HG03432 (cell line): ENCODE measurements at regions not wholly inside any gene's neighbourhood (a gene's known extent, or its start where the extent isn't known, plus 50 kb on each side); places are given as distances from the start of the nearest gene placed in this dataset.
A peak's percentile ranks its signal among the peaks of the same experiment; 100 is the strongest.

Source experiments
- ATAC-seq: cut with Tn5 transposase; IDR thresholded peaks from one replicate; pipeline ENCODE4 v1.9.1; 2021; ENCODE audit warnings: mild to moderate bottlenecking, moderate library complexity; ENCODE audit not compliant: unreplicated experiment

GRCh38 chr5:98576275-98576674 is 197.2 kb upstream of the RGMB start:
- no peak for ATAC-seq

- no peak for ATAC-seq
These were observed 195.0 kb upstream of the RGMB start for GRCh38 chr5:98578438-98578837.

- no peak for ATAC-seq
These were observed 192.1 kb upstream of the RGMB start for GRCh38 chr5:98581112-98581997.

GRCh38 chr5:98583586-98583985 is 189.9 kb upstream of the RGMB start:
- no peak for ATAC-seq

- ATAC-seq, result no peak
These were observed 187.7 kb upstream of the RGMB start for GRCh38 chr5:98585661-98586310.

- ATAC-seq, result no peak
These were observed 186.9 kb upstream of the RGMB start for GRCh38 chr5:98586581-98586980.

- ATAC-seq, result no peak
These were observed 186.3 kb upstream of the RGMB start for GRCh38 chr5:98587166-98587565.

GRCh38 chr5:98588215-98588614 is 185.2 kb upstream of the RGMB start:
- ATAC-seq, result no peak

- no peak for ATAC-seq
These were observed 180.0 kb upstream of the RGMB start for GRCh38 chr5:98593418-98593817.

GRCh38 chr5:98594098-98594497 is 179.4 kb upstream of the RGMB start:
- no peak for ATAC-seq

GRCh38 chr5:98599016-98599415 is 174.4 kb upstream of the RGMB start:
- no peak for ATAC-seq

- ATAC-seq, result peak; percentile 74
These were observed 170.8 kb upstream of the RGMB start for GRCh38 chr5:98602534-98603112.

- ATAC-seq, result no peak
These were observed 170.0 kb upstream of the RGMB start for GRCh38 chr5:98603456-98603855.

GRCh38 chr5:98604301-98604700 is 169.2 kb upstream of the RGMB start:
- ATAC-seq, result no peak

GRCh38 chr5:98604721-98605425 is 168.6 kb upstream of the RGMB start:
- ATAC-seq, result no peak

- no peak for ATAC-seq
These were observed 168.0 kb upstream of the RGMB start for GRCh38 chr5:98605426-98605825.

- no peak for ATAC-seq
These were observed 166.5 kb upstream of the RGMB start for GRCh38 chr5:98606961-98607360.

GRCh38 chr5:98608052-98608451 is 165.4 kb upstream of the RGMB start:
- ATAC-seq, result no peak

GRCh38 chr5:98614341-98614740 is 159.1 kb upstream of the RGMB start:
- ATAC-seq, result no peak

- ATAC-seq, result no peak
These were observed 151.6 kb upstream of the RGMB start for GRCh38 chr5:98621821-98622220.

GRCh38 chr5:98624145-98624880 is 149.2 kb upstream of the RGMB start:
- ATAC-seq, result no peak
